ENCODE measurements at regions not wholly inside any gene's neighbourhood (a gene's known extent, or its start where the extent isn't known, plus 50 kb on each side); places are given as distances from the start of the nearest gene placed in this dataset.
"Not testable (repeated sequence)": the region's sequence is repeated elsewhere in the genome, so short reads cannot be mapped to it uniquely, and the experiment has no call there.

- H3K4me3 Mint-ChIP-seq = no peak overlapping the region
- no peaks in the 10 kb centered on the region for H3K36me3 Mint-ChIP-seq (ENCODE audit: low read depth)
- no peaks in the 10 kb centered on the region; the same call in 1 of the 2 replicates for H3K27me3 Mint-ChIP-seq (ENCODE audit: insufficient read depth)
- TF ChIP-seq, protein P1, sequence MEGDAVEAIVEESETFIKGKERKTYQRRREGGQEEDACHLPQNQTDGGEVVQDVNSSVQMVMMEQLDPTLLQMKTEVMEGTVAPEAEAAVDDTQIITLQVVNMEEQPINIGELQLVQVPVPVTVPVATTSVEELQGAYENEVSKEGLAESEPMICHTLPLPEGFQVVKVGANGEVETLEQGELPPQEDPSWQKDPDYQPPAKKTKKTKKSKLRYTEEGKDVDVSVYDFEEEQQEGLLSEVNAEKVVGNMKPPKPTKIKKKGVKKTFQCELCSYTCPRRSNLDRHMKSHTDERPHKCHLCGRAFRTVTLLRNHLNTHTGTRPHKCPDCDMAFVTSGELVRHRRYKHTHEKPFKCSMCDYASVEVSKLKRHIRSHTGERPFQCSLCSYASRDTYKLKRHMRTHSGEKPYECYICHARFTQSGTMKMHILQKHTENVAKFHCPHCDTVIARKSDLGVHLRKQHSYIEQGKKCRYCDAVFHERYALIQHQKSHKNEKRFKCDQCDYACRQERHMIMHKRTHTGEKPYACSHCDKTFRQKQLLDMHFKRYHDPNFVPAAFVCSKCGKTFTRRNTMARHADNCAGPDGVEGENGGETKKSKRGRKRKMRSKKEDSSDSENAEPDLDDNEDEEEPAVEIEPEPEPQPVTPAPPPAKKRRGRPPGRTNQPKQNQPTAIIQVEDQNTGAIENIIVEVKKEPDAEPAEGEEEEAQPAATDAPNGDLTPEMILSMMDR (IDR thresholded peaks at IDR 0.05) = no peak
- DNase-seq = peak; percentile 19
- H3K4me1 Mint-ChIP-seq (ENCODE audit: low read depth) = peaks cover 61% of the 10 kb centered on the region
- no peaks in the 10 kb centered on the region for H3K9me3 Mint-ChIP-seq
- no peak overlapping the region; the same call in 1 of the 2 replicates for H3K27ac Mint-ChIP-seq
Measured at GRCh38 chr3:153277029-153277428, 115.0 kb downstream of the RAP2B start.

- DNase-seq; H3K4me3 Mint-ChIP-seq; H3K36me3 Mint-ChIP-seq (ENCODE audit: low read depth); H3K27ac Mint-ChIP-seq; H3K27me3 Mint-ChIP-seq (ENCODE audit: insufficient read depth); H3K9me3 Mint-ChIP-seq: not testable (repeated sequence)
- H3K4me1 Mint-ChIP-seq (ENCODE audit: low read depth) = peaks cover 57% of the 10 kb centered on the region
Measured at GRCh38 chr3:153281236-153281997, 119.4 kb downstream of the RAP2B start.

DNA sequence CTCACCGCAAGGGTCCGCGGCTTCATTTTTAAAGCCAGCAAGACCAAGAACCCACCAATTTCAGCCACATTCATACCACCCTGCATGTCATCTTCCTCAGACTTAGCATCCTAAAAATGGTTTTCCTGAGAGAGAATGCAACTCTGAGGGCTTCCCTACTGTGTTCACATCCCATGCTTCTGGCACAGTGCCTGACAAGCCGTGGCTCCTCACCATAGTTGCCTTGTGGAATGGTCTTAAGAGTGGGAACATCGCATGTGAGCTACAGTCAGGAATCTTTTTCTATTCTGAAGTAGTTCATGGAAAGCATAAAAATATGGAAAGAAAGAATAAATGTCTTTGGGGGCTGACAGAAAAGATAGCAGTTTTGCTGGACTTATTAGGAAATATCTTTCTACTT, 120.3 kb downstream of the RAP2B start:
- no peaks in the 10 kb centered on the region for H3K36me3 Mint-ChIP-seq (ENCODE audit: low read depth)
- H3K27ac Mint-ChIP-seq = no peak overlapping the region
- TF ChIP-seq, protein P1 (IDR thresholded peaks at IDR 0.05) = no peak
- peaks cover 48% of the 10 kb centered on the region for H3K4me1 Mint-ChIP-seq (ENCODE audit: low read depth)
- no peaks in the 10 kb centered on the region; the same call in 1 of the 2 replicates for H3K27me3 Mint-ChIP-seq (ENCODE audit: insufficient read depth)
- no peaks in the 10 kb centered on the region for H3K9me3 Mint-ChIP-seq
- no peak overlapping the region for H3K4me3 Mint-ChIP-seq
- no peak for DNase-seq

DNA sequence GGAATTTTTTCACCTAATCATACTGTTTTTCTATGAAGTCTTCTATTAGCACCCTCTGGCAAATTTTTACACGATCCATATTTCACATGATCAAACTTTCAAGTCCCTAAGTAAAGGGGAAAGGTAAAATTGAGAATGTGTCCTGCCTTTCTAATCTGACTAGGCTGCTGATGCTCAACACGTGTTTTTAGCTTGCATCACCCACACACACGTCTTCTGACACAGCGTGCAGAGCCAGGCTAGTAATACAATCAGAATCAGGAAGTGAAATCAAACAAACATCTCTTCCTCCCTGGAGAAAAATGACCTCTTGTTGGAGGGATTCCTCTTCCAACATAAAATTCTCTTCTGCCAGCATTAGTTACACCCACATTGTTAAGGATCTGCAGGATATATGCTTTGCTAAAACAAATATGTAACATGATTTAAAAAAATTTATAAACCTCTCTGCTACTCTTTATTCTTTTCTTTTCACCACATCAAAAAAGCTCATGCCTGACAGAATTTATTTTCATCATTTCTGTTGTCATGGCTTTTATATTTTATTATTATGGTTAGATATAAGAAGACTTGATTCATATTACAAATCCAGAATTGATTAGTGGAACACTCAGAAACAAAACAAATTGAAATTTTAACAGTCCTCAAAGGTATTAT, 122.4 kb downstream of the RAP2B start:
- H3K36me3 Mint-ChIP-seq (ENCODE audit: low read depth) = no peaks in the 10 kb centered on the region
- TF ChIP-seq, protein P1 (IDR thresholded peaks at IDR 0.05) = no peak
- H3K4me3 Mint-ChIP-seq = peak overlapping the region; percentile 76

DNA sequence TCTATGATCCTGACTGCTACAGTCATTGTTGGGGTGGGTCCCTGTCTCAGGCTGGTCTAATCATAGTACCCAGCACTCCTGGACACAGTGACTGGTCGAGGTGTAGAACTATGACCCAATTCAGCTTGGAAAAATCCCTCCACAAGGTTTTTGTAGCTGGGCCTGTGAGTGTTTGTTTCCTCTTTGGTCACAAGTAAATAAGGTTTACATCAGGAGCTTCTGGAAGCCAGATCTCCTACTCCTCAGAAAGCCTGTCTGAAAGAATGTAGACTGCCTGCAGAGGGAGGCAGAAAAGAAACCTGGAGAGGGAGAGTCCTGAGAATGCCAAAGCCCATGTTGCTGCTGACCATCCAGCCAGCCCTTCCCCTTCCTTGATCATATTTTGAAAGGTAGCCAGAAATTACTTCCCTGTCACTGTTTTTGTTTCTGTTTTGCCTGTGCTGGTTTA, 123.2 kb downstream of the RAP2B start:
- Mint-ChIP-seq H3K4me1 (ENCODE audit: low read depth) (peaks cover 52% of the 10 kb centered on the region), H3K27me3 (ENCODE audit: insufficient read depth) (no peaks in the 10 kb centered on the region; the same call in 1 of the 2 replicates), H3K9me3 (no peaks in the 10 kb centered on the region), H3K36me3 (ENCODE audit: low read depth) (no peaks in the 10 kb centered on the region), H3K4me3 (peak overlapping the region; percentile 15; the same call in 1 of the 2 replicates), H3K27ac (peak overlapping the region; percentile 92)
- peak; percentile 31 for DNase-seq
- TF ChIP-seq, protein P1 (IDR thresholded peaks at IDR 0.05) = 0 out of 2 replicates have a peak, but pooled peaks have one; percentile 9

More for the DNA sequence above, 122.4 kb downstream of the RAP2B start:
- H3K27me3 Mint-ChIP-seq (ENCODE audit: insufficient read depth) = no peaks in the 10 kb centered on the region; the same call in 1 of the 2 replicates
- no peaks in the 10 kb centered on the region for H3K9me3 Mint-ChIP-seq
- DNase-seq = peak; percentile 87
- peaks cover 50% of the 10 kb centered on the region for H3K4me1 Mint-ChIP-seq (ENCODE audit: low read depth)
- H3K27ac Mint-ChIP-seq = peak overlapping the region; percentile 90

GRCh38 chr3:153285982-153286381, 124.0 kb downstream of the RAP2B start:
- Mint-ChIP-seq H3K27me3 (ENCODE audit: insufficient read depth) (no peaks in the 10 kb centered on the region; the same call in 1 of the 2 replicates), H3K27ac (peak overlapping the region; percentile 92), H3K9me3 (no peaks in the 10 kb centered on the region), H3K4me1 (ENCODE audit: low read depth) (peaks cover 59% of the 10 kb centered on the region), H3K4me3 (no peak overlapping the region), H3K36me3 (ENCODE audit: low read depth) (no peaks in the 10 kb centered on the region)
- TF ChIP-seq, protein P1 (IDR thresholded peaks at IDR 0.05) = no peak
- DNase-seq = no peak
